IPS-NIHi7 (cell line): ENCODE measurements at regions not wholly inside any gene's neighbourhood (a gene's known extent, or its start where the extent isn't known, plus 50 kb on each side); places are given as distances from the start of the nearest gene placed in this dataset.
A peak's percentile ranks its signal among the peaks of the same experiment; 100 is the strongest.

ENCODE experiments used
- DNase-seq: peaks from one replicate; pipeline ENCODE4 v3.0.0; 2012; ENCODE audit warnings: mixed read lengths; ENCODE audit errors: extremely low spot score

DNA sequence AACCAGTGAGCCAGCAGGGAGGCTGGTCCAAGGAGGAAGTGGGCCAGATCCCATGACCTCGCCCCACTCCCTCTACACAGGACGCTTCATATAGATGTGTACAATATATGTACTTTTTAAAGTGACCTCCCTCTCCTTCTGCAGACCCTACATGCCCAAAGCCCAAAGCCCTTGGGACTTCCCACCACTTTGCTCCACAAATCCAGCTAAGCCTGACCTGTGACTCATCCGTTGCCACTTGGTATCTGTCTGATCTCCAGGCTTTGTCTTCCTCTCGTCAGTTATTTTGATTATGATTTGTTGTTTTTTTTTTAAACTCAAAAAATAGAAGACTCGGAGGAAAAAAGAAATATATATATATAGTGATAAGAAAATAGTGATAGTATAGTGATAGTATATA is 470.8 kb downstream of the KCNJ3 start:
- peak; percentile 13 for DNase-seq

DNA sequence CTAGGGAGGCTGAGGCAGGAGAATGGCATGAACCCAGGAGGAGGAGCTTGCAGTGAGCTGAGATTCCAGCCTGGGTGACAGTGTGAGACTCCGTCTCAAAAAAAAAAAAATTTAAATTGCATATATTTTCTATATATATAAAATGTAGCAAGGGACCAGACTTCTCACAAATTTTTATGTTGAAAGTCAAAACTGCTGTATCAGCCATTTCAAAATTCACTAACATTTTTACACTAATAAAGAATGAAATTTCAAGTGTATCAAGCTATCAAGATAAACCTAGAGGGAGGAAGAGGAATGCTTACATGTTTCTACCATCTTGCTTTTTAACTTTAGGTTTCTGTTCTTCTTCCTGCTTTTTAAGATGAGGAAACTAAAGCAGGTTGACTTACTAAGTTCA is 464.0 kb downstream of the KCNJ3 start:
- DNase-seq: no peak

DNA sequence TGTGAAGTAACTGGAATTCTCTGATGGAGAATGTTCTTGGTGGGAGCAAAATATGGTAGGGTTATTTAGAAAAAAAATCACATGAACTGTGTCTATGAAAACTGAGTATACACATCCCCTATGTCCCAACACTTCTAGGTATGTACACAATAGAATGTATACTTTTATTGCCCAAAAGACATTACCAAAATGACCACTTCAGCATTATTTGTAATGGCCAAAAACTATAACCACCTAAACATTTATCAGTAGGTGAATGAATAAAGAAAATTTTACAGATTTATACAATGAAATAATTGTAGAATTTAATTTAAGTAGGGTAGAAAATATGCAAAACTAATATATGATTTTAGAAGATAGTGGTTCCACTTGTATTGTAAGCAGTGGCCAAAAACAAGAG is 462.8 kb downstream of the KCNJ3 start:
- no peak for DNase-seq

DNA sequence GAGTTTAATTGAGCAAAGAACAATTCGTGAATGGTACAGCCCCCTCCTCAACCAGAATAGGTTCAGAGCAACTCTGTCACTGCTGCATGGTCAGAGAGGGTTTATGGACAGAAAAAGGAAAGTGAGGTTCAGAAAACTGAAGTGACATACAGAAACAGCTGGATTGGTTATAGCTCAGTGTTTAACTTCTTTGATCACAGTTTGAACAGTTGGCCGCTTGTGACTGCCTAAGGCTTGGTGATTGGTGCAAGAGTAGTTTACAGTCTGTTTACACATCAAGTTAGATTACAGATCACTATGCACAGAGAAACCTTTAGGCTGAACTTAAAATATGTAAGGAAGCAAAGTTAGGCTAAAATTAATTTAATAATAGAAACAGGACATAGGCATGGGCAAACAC is 459.2 kb downstream of the KCNJ3 start:
- no peak for DNase-seq

DNA sequence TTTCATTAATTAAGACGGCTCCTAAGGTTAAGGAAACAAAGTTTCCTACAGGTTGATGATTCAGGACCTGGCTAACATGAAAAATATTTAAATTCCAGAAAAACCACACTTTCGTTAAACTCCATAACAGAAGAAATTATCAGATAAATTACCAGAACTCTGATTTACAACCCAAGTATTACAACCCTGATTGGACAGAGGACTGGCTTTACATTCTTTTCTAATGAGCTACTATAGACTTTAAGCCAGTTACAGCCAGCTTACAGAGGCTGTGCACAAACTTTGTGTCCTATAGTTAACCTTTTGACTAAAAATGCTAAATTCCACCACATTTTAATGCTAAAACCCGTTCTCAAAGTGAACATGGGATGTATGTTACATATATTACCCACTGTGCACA is 458.6 kb downstream of the KCNJ3 start:
- DNase-seq: no peak

DNA sequence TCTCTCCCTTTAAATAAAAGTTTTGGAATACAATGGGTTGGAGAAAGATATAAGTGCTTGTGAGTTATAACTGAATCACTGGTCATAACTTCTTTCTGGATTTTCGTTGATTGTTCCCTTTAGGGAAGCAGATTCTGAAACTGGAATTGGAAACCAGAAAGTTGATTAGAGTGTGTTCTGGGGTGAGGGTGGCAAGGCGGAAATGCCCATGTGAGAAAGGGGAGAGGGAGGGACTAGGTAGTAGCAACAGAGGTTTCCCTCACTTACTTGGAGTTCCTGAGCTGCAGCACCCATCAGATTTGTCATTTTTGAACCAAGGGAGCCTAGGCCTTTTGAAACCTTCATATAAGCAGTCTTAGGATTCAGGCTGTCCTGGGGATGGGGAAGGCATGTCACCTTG is 453.4 kb downstream of the KCNJ3 start:
- DNase-seq: no peak

DNA sequence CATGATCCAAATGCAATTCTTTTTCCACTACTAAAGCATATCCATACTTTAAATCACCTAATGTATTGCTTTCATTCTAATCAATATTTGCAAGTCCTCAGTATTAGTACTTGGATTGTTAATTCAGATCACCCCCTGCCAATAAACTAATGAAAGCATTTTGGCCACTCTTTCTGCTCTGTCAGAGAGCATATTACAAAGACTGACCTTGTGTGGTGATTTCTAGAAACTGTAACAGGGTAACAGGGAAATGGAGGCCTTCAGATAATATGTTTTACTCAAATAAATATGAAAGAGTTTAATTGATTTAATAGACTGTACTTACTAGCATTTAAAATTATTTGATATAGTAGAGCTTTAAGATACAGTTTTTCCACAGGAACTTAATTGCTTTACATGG is 453.0 kb downstream of the KCNJ3 start:
- DNase-seq: no peak

DNA sequence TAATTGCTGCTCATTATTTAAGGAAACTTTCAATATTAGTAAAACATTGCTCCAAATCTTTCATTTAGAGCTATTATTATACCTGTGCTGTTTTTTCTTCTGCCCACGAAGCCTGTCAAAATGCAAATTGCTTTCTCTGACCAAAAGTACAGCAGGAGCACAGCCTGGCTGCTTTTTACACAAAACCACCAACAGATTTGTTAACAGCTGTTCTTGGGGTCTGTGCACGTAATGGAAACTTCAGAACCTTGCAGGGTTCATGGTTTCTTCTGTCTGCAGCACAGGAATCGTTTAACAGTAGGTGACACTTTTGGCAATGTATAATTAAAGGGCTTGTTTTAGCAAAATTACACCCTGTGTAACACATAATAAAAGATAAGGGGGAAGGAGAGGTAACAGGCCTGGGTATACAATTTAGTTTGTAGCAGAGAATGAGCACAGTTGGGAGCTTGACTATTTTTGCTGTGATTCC is 447.3 kb downstream of the KCNJ3 start:
- DNase-seq: no peak

DNA sequence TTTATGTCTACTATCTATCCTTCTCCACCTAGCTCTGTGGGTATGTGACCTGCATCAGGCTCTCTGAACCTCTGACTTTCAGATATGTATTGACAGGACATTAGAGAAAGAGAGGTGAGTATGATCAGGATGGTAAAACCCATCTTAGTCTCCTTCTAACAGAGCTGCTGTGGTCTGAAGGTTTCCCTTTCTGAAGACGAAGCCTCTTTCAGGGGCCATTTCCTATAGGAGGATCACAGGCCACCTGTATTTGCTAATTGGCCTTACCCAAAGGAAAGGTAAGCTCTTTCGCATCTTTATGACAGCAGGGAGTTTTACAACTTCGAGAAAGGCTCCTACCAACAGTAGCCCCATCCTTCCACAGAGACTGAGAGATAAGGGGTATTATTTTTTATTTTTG is 442.9 kb downstream of the KCNJ3 start:
- no peak for DNase-seq

DNA sequence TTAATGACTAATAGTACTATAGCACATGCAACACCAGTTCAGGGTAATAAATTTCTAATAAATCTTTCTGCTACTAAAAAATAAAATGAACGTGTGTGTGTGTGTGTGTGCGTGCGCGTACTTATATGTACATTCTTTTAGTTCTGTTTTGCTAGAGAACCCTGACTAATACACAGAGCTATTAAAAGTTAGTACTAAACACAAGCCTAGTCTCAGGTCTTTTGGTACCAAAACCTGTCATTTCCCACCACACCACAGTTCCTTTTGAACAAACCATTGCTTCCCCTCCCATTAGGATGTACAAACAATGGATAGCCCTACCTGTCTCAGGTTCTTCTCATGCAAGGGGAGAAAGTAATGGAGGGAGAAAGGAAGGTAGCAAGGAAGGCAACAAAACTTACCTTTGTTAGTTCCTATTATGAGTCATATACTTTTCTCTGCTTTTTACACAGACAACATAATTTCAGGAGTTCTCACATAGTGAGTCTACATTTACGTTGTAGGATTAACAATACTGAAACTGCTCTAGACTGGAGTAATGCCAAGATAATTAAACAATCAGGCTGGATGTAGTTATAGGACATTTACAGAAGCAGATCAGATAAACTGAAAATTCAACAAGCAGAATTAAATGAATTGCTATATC is 427.2 kb downstream of the KCNJ3 start:
- DNase-seq: no peak

DNA sequence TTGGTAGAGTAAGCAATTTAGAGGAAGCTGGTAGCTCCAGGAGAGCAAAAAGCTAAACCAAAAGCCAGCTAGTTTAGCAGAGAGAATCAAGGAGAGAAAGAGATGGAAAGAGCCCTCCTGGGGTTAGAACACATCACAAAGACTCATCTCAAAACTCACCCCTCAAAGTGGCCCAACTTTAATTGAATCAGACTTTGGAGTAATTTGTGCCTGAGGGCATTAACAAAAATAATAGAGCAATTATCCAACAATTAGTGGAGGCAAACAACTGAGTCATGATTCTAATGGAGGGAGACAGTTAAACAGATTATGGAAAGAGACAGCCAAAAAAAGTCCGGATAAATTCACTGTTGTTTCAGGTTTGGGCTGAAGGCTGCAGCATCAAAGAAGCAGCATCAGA is 417.4 kb downstream of the KCNJ3 start:
- no peak for DNase-seq

DNA sequence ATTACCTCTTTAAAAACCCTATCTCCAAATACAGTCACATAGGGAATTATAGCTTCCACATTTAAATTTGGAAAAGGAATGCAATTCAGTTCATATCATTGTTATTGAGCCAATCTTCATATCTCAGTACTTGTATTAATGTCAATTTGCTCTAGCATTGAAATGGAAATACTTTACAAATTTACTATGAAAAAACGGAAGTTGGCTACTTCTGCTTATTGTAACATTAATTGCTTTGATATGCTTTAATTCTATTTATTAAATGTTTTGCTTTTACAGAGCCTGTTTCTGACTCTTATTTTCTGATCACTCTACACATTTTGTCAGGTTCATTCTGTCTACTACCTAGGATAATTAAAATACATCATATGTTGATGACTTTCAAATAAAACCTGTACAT is 412.6 kb downstream of the KCNJ3 start:
- no peak for DNase-seq

DNA sequence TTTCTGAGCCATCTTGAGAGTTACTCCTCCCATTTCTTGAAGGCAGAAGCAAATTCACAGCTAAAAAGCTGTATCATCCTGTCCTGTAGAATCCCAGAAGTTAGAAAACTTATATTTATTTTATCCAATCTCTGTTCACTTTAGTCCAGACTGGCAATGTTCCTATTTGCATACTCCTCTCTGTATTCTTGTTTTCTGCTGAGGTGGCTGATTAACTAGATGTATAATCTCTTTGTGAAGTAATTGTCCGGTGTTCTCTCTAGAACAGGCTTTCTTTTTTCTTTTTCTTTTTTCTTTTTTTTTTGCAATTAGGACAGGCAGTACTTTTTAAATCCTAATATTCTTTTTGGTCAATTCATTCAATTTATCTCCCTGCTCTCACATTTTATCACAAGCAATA is 411.0 kb downstream of the KCNJ3 start:
- no peak for DNase-seq

DNA sequence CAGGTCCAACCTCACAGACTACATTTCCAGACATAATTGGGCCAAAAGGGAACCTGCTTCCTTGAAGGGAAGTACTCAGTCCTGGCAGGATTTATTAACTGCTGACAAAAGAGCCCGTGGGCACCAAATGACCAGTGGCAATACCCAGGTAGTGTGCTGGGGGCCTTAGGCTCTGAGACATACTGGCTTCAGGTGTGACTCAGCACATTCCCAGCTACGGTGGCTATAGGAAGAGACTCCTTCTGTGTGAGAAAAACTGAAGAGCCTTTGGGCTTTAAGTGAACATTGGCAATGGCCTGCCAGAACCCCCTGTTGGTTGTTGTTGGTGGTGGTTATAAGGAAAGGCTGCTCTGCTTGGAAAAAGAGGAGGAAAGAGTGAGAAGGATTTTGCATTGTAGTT is 401.8 kb downstream of the KCNJ3 start:
- DNase-seq: no peak

DNA sequence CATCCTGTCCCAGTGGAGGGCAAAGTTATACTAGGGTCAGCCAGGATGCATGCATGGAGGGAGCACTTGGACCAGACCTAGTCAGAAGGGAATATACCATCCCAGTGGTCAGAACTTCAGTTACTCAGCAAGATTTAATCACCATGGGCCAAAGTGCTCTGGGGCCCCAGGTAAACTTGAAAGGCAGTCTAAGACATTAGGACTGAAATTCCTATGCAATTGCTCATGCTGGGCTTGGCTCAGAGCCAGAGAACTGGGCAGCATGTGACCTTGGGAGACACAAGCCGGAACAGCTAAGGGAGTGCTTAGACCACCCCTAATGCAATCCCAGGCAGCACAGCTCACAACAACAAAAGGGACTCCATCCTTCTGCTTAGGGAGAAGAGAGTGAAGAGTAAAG is 401.3 kb downstream of the KCNJ3 start:
- DNase-seq: peak; percentile 14

DNA sequence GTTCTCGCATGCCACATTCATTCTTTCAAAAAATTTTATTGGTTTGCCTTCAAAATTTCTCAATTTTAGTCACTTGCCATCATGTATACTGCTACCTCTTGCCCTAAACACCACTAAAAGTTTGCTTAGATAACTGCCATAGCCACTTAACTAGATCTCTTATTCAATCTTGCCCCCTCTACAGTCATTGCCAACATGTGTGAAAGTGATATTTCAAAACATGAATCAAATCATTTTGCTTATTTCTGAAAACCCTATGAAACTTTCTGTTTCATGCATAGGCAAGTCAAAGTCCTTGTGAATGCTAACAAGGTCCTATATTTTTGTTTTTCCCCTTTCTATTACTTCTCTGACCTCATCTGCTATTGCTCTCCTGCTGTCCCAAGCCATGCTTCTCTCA is 397.1 kb downstream of the KCNJ3 start:
- no peak for DNase-seq

DNA sequence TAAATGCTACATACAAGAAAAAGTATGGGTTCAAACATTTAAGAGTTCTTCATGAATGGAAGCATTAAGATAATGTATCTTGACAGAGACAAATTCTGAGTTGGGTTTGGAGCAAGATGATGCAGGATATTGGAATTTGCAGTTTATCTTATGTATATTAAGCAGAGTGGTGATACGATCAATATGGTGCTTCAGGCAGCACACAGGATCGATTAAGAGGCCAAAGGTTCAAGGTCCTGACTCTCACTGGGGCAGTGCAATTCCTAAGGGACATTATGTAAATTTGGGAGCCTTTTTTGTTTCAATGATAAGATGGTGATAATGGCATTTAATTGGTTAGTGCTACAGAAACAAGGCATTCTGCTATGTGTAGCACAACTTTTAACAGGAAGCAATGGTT is 381.9 kb downstream of the KCNJ3 start:
- DNase-seq: no peak

DNA sequence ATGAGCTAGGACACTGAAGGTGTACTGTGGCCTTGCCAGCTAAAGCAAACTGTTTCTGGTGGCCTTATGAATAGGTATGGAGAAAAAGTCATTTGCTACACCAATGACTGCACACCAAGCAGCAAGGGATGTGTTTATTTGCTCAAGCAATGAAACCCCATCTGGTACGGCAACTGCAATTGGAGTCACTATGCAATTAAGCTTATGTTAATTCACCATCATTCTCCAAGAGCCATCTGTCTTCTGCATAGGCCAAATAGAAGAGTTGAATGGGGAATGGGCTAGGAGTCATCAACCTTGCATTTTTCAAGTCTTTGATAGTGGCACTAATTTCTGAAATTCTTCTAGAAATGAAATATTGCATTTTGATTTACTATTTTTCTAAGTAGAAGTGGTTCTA is 372.0 kb downstream of the KCNJ3 start:
- DNase-seq: no peak

DNA sequence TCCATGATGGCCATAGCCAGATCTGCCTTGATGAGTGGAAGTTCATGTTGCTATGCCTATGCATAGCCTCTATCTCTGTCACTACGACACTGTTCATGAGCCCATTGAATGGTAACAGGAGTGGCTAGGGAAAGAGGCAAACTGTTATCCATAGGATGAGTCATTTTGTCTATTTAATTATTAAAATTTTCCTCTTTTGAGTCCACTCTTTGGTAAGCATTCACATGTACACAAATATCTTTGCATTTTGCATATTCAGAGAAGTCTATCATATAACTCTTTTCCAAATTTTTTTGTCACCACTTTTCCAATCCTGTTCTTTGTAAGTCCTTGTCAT is 364.4 kb downstream of the KCNJ3 start:
- no peak for DNase-seq

DNA sequence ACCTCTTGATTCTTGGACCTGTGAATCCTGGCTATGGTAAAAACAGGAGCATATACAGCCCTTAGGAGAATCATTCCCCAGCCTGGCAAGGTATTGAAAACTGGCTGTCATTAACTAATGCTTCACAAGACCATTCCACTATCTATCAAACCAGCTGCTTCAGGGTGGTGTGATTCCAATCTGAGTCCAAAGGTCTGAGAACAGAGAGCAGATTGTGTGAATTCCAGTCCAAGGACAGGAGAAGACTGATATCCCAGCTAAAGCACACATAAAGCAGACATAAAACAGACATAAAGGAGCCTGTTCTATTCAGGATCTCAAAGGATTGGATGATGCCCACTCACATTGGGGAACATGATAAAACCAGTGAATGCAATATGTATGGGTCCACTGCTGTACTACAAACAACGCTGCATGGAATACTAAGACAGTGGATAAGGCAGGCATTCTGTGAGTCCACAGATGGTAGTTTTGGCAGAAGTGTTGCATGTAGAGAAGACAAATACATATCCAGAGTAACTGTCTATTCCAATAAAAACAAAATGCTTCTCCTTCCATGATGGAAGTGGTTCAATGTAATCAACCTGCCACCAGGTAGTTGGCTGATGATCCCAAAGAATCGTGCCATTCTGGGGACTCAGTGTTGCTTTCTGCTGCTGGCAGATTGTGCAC is 363.9 kb downstream of the KCNJ3 start:
- no peak for DNase-seq

DNA sequence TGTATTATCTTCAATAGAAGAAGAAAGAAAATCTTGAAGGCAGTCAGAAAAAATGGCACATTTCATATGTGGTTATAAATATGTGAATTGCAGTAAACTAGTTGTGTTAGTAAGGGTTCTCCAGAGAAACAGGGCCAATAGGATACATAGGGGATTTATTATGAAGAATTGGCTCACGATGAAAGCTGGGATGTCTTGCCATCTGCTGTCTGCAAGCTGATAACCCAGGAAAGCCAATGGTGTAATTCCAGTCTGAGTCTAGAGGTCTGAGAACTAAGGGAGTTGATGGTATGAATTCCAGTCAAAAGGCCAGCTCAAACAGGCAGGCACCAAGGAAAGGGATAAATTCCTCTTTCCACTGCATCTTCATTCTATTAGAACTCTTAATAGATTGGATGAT is 362.4 kb downstream of the KCNJ3 start:
- no peak for DNase-seq

DNA sequence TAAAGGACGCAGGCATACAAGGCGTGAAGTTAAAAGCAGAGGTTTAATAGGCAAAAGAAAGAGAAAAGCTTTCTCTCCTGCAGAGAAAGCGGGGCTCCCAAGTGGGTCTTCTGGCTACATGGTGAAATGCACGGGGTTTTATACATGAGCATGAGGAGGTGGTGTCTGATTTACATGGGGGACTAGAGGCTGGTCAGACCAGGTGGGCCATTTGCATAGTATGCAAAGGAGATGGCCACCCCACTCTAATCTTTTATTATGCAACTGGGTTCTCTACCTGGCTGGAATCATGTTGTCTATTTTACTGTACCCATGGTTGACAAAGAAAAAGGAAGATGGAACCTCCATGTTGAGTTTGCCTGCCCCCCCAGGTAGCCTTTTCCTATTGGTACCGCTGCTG is 356.2 kb downstream of the KCNJ3 start:
- no peak for DNase-seq

DNA sequence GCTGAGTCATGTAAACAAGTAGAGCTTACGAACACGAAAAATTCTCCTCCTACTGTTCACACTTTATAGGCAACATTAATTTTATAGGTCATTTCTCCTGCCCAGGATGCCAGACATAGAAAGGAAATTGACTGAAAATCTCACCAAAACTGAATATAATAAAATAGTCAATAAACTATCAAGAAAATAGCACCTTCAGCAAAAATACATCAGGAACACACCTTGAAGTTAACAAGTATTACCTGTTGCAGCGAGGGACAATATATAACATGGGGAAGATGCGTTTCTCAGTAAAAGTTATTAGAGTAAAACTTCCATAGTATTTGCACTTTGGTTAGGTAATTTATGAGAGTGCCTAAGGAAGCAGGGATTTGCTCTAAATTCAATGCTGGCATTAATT is 344.6 kb downstream of the KCNJ3 start:
- no peak for DNase-seq

DNA sequence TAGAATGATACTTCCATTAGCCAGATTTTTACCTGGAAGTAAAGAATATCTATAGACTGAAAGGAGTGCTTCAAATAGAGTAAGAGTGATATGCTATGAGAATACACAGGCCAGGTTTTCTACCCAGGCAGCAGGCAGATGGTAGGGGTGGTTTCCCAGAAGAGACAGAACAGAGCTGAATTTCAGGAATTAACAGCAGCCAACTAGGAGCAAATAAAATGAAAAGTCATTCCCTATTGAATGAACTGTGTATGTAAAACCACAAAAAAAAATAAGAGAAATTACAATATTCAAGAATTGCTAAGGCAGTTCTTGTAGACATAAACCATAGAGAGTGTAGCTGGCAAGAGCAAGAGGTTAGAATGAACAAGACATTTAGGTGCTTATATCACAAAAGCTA is 336.8 kb downstream of the KCNJ3 start:
- DNase-seq: no peak
